PC-3 (cell line): ENCODE measurements at regions not wholly inside any gene's neighbourhood (a gene's known extent, or its start where the extent isn't known, plus 50 kb on each side); places are given as distances from the start of the nearest gene placed in this dataset.

Experiments used
- EZH2phosphoT487 ChIP-seq: fragments of 300-600 bp; sonication (generic); IDR thresholded peaks from 2 replicates; pipeline ENCODE4 v1.6.1; 2018; ENCODE audit warnings: mild to moderate bottlenecking, antibody characterized with exemption, low read length, borderline replicate concordance
- TF ChIP-seq, protein P1 (sequence below): fragments of 300-600 bp; sonication (generic); conservative IDR thresholded peaks from 2 replicates; pipeline ENCODE4 v1.5.1; 2017; ENCODE audit warnings: antibody characterized with exemption, low read depth, mild to moderate bottlenecking, low read length

DNA sequence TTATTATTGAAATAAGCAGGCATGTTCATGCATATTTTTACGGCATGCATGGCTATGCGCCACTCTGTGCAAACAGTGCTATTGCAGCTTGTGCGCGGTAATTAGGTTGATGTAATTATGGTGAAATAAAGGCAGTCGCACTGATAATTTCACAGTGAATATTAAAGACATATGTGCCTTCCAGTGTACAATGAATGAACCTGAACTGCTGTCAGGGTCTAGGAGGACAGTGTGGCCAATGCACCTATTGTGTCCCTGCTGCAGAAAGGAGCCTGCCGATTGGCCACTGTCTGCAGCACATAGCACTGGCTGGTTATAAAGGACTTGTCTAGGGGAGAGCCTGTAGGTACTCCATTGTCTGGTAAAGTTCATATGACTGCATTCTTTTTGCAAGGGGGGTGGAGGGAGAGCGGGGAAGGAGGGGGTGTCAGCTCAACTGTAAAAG, 340.4 kb downstream of the USP25 start:
- TF ChIP-seq, protein P1, sequence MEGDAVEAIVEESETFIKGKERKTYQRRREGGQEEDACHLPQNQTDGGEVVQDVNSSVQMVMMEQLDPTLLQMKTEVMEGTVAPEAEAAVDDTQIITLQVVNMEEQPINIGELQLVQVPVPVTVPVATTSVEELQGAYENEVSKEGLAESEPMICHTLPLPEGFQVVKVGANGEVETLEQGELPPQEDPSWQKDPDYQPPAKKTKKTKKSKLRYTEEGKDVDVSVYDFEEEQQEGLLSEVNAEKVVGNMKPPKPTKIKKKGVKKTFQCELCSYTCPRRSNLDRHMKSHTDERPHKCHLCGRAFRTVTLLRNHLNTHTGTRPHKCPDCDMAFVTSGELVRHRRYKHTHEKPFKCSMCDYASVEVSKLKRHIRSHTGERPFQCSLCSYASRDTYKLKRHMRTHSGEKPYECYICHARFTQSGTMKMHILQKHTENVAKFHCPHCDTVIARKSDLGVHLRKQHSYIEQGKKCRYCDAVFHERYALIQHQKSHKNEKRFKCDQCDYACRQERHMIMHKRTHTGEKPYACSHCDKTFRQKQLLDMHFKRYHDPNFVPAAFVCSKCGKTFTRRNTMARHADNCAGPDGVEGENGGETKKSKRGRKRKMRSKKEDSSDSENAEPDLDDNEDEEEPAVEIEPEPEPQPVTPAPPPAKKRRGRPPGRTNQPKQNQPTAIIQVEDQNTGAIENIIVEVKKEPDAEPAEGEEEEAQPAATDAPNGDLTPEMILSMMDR, result peak; percentile 16; the same call in 1 of the 2 replicates
- TF ChIP-seq EZH2phosphoT487, result no peak
